HG02610 (cell line): ENCODE measurements at regions not wholly inside any gene's neighbourhood (a gene's known extent, or its start where the extent isn't known, plus 50 kb on each side); places are given as distances from the start of the nearest gene placed in this dataset.
"Not testable (repeated sequence)": the region's sequence is repeated elsewhere in the genome, so short reads cannot be mapped to it uniquely, and the experiment has no call there.

Experiments used
- ATAC-seq: cut with Tn5 transposase; IDR thresholded peaks from one replicate; pipeline ENCODE4 v1.9.1; 2021; ENCODE audit warnings: mild to moderate bottlenecking, moderate library complexity; ENCODE audit not compliant: unreplicated experiment

DNA sequence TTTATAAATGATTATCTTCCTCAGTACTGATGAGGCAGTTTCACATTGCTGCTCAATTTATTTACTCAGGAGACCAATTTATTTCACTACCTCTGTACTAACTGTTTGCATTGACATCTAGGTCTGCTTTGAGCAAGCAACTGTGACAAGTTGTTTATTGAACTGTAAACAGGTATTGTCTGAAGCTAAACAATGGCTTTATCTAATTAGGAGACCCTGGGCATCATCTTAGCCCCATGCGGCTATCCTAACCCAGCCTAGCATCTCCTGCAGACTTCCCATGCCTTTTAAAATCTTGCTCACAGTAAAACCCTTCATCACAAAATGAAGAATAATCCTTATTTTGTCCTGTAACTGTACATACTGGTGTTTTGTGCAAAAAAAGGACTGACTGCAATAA is 348.2 kb downstream of the RWDD3 start:
- no peak for ATAC-seq

DNA sequence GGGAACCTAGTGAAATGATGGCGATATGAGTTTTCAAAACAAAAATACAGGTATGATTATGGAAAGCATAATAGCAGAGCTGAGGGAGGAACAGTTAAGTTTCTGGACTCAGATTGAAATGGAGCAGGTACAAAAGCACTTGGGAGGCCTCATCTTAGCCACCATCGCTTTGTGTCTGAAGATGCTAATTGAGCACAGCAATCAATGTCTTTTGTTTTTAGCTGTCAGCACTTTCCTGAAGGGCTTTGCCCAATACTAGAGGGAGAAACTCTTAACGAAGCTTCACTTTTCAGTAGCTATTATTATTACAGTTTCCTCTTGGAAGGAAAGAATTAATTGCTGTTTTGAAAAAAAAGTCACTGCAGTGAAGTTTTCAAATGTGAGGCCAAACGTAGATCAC is 348.7 kb downstream of the RWDD3 start:
- ATAC-seq, result no peak

DNA sequence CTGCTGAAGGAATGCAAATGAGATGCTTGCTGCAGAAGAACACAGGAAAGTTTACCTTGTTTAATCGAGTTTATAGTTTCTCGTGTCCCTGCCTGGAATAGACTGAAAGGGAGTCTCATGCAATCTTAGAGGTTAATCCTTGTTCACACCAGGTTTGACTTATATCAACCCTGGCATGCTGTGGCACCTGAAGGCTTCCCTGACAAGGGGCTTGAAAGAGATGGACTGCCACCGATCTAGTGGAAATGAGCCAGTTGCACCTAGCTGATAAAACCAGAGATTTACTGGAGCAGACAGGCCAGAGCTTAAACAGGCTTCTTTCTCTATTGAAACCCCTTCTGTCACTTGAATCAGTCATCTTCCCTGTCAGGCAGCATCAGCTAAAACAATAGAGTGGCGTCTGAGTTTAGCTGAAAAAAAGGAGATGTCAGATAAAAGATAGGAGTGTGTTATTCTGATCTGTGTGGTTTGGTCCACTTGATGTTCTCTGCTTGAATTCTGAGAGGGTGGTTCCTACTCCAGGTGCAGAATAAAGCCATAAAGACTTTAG is 349.7 kb downstream of the RWDD3 start:
- no peak for ATAC-seq

DNA sequence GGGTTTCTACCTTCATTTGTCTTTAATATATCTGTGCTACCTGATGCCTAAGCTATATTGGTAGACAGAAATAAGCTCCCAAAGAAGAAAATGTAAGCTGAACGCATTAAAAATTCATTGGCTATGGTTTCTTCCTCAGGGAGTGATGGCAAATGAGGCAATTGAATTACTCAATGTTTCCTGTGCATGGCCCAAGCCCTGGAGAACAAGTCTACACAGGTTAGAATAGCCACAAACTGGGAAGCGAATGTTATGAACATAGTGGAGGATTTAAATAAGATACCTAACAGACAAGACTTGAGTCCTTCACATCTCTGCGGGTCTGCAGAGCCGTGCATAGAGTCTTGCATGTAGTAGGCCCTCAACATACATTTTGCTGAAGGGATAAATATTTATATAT is 350.3 kb downstream of the RWDD3 start:
- no peak for ATAC-seq

DNA sequence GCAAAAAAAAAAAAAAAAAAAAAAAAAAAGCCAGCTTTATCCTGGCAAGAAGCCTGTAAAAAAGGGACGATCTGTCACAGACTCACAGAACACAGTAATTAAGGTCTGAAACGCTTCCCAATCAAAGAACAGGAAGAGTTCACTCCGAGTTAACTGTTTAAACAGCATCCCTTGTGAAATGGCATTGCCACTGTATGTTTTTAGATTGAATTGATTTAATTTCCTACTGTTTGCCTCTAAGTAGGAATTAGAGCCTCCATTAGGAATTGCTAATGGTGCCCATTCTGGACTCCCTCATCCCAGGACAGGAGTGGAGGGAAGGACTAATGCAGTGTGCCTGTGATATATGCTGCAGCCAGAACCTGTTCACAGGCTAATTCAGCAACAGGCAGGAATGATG is 370.8 kb downstream of the RWDD3 start:
- no peak for ATAC-seq

DNA sequence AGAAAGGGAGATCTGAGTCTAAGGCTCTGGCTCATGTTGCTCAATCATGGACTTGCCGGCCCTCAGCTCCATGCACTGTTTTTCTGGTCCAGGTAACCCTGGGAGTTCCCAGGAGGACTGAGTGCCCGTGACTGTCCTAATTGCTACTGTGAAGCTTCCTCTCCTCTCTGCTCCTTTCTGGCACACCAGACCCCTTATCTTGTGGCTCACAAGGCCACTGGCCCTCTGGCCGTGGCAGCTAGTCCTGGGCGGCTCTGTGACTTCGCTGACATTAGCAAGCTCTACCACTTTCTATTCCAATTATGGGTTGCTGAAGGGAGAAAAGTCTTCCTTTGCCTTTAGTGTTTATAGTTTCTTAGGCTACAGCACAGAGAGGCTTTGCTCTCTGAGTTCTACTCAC is 380.2 kb downstream of the RWDD3 start:
- no peak for ATAC-seq

DNA sequence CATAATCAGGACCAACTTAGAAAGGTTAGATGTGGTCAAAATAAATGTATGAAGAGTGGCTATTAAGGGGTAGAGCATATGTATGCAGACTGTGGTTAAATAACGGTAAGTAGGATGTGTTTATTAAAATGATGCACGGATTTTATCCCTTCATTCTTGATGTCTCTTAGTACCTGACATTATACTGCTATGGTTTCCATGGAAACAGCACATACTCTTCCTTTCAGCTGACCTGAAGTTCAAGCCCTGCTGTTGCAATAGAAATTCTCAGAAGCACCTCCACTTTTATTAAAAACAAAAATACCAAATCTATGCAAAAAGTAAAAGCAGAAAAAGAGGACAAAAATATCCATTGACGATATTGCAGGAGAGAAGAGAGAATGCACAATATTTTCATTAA is 381.4 kb downstream of the RWDD3 start:
- no peak for ATAC-seq

DNA sequence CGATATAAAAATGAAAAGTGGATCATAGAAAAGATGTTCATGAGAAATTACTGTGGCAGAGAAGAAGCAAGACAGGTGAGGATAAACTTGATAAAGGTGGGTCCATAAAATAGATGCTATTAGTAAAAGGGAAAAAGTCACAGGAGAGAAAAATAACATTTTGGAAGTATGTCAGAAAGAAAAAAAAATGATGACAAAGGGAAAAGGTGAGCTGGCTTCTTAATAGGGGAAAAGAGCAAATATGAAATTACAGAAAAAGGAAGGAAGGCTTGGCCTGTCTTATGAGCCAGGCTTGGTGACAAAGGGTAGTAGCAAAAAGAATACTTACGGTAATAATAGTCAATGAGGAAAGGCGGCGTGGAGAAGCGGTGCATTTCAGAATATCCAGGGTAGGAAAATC is 386.1 kb downstream of the RWDD3 start:
- no peak for ATAC-seq

DNA sequence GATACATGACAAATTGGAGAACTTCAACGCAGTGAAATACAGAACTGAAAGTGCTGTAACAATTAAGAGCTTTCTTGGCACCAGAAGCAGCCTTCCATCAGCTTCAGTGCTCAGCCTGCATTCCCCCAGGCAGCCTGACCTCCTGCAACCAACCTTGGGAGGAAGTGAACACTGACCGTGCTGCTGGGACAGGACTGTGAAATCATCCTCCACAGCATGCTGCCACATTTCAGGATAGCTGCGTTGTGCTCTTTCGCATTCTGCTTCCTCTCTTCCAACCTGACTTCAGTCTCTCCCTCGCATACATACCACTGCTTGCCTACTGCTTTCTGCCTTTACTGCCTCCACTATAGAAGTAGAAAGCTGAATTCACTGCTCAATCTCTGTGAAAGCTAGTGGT is 388.6 kb downstream of the RWDD3 start:
- no peak for ATAC-seq

DNA sequence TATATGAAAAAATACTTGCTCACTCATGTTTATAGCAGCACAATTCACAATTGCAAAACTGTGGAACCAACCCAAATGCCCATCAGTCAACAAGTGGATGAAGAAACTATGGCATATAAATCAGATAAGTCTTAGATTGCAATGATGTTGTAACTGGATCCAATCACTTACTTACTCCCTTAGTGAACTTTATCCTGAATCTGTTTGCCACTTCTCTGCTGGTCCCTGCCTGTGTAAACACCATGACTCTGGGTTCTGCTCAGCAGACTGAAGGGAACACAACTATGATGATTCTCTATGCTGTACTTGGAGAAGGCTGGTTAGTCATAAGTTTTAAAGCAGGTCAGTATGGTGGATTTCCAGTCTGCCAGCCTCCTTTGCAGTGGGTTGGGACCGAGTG is 391.2 kb downstream of the RWDD3 start:
- no peak for ATAC-seq

DNA sequence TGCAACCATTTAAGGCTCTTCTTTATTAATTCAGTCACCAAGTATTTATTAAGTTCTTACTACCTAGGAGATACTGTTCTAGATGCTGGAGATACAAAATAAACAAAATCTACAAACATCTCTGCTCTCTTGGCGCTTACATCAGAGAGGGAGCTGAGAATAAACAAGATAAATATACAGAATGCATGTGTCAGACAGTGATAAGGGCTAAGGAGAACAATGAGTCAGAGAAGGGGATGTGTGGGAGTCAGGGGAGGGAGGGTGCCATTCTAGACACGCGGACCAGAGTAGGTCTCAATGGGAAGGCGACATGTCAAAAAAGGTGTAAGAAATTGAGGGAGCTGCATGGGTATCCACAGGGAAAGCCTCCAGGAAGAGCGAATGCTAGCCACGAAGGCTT is 393.2 kb downstream of the RWDD3 start:
- no peak for ATAC-seq

DNA sequence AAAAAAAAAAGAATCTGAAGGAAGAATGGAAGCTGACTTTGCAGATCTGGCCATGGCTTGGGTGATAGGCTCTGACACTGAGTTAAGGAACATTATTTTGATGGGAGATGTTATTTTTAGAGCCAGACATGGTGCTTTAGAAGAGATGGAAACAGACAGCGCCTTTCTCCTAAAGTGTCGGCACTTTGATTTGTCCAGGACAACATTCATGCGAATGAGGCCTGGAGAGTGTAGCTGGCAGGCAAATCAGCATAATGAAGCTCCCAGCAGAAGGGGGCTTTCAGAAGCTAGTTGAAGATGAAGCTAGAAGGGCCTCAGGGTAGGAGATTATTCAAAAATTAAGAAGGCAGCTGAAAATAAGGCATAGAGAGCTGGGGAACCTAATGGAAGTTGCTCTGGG is 397.7 kb downstream of the RWDD3 start:
- no peak for ATAC-seq

DNA sequence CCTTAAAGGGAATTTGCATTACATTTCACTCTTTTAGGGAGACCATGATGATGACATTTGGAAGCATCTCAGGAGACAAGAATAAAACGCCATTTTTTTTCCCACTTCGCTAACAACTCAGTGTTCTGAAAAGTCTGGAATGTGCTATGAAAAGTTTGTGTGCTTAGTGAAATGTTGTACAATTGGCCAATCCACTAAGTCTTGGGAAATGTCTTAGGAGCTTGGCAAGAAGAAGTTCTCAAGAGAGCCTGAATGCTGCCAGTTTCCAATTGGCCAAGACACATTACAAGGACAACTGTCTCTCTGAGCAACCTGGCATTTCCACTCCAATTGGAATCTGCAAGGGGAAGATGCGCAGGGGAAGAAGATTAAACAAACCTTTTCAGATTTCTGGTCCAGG is 401.8 kb downstream of the RWDD3 start:
- ATAC-seq, result no peak

DNA sequence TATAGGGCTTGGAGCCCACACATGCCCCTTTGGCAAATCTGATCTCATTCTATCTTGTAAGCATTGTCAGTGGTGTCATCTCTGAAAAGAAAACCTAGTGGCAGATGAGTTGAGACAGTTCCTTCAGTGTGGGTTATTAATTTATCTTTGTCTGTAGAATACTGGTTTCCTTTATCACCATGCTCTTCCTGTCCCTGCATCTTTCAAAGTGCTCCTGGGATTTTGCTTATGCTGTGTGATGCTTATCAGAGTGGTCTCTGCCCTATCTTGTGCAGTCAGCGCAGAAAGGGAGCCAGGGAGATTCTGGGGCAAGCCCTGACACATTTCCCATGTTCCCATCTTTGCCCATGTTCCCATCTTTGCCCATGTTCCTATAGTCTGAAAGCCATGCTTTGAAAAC is 402.9 kb downstream of the RWDD3 start:
- no peak for ATAC-seq

DNA sequence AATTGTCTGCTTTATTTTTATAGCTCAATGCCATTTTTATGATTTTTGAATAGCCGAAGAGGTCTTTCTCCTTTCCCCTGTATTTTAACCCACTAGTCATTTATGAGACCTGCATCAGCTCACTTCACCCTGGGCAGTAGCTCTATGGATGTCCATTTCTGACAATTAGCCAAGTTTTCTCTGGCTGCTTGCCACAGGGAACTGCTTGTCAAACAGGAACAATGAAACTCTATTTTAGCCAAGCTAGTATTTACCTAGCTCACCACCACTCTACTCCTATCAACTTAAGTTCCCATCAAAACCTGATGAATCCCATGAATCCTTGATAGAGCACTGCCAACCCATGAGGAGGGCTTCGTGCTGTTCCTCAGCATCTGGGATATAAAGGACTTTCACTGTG is 406.7 kb downstream of the RWDD3 start:
- ATAC-seq, result no peak

DNA sequence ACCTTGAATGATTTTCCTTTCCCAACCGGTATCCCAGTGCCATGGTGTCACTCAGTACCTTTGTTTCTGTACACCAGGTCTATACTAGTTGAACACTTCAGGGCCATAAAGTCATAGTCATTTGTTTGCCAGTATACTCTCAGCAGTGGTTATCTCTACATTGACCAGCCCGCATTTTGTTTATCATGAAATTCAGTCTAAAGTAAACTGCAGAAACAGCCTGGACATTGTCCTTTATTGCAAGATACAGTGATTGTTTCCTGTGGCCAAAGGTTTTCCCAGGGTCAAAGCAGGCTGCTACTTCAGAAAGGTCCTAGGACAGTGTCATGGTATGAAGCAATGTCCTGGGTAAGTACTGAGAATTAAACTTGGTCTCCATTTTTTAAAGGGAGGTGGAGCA is 407.4 kb downstream of the RWDD3 start:
- no peak for ATAC-seq

DNA sequence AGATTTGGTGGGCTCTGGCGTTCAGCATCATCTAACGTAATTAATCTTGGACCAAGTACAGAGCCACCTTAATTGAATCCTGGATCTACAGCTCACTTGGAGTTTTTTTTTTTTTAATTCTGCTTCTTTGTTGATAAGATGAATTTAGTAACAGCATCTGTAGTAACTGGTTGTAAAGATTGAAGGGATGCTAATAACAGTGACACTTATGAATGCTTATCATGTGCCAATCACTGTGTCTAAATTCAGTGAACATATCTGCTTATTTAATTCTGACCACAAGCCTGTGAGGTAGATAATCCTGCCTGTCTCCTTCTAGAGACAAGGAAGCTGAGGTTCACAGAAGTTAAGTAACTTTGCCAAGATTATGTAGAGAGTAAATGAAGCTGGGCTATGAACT is 408.0 kb downstream of the RWDD3 start:
- no peak for ATAC-seq

DNA sequence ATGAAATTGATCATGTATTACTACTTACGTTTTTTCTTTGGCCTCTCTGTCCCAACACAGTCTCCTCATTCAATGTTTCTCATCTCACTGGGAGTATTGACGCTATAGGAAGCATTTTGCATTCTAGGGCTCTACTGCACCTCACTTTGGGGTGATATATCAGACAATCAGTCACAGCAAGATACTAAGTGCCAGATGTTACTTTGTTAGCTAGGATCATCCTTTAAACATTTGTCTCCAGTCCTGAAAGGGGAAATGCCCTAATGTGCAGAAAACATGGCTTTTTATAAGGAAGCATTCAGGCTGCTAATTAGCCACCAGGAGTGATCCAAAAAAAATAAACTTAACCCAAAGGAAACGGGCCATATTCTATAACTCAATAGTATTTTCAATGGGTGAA is 409.1 kb downstream of the RWDD3 start:
- no peak for ATAC-seq

DNA sequence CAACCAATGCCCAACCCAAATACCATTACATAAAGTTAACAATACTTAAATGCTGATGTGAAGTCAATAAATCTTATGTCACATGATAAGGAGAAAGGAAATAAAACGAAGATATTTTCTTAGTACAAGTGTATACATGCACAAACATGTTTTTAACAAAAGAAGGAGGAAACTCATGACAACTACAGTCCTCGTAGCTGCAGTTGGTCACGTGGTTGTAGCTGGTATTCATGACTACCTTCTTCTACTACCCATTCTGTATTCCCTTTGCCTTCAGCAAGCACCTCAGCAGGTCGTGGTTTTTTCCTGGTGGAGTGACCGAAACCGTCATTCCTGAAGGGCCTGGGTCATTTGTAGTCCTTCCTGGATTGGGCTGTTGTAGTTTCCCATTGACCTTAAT is 411.1 kb downstream of the RWDD3 start:
- ATAC-seq, result not testable (repeated sequence)

DNA sequence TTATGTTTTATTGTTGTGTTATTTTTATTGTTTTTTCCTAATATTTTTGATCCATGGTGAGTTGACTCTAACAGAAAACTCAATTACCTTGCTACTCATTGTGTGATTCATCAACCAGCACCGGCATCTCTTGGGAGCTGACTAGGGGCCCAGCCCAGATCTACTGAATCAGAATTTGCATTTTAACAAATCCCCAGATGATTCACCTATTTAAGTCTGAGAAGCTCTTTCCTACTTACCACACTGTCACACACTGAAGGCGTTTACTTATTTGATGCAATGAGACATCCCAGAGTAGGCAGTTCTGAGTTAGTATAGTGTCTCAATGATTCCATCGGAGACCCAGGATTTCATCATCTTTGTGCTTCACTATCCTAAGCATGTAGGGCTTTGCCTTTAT is 416.6 kb downstream of the RWDD3 start:
- ATAC-seq, result no peak

DNA sequence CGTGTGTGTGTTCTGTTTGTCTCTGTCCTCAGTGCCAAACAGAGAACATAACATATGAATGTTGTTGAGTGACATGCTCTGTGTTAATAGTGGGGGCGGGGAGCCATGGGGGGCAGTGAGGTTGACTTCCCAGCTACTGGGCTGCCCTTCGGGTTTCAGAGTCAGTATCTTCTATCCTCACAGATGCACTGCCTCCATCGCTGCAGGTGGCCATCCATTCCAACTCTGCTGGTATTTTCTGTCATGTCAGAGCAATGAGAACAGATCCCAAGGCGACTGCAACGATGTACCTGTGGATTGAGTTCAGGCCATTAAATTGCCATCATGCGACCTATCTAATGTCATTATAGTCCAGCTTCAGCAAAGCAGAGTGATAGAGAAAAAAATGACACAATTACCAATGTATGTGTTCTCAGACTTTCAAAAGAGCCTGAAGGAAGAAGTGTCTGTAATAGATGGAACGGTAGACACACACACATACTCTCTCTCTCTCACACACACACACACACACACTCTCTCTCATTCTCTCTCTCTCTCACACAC is 418.5 kb downstream of the RWDD3 start:
- ATAC-seq, result no peak

DNA sequence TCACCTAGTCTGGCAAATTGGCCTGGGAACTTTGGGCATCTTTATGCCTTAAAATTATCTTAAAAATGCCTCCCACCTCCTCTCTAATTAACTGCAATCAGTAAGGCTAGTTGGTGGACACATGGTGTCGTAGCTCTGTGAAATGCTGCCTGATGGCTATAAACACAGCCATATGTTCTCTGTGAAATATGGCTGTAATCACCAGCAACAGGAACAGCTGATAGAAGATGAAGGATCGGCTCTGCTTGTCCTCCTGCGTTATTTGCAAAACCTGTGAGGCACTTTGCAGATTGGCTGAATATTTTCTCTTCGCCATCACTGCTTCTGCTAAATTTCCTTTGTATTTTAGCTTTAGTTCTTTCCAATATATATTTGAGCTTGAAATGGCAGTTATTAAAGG is 419.6 kb downstream of the RWDD3 start:
- ATAC-seq, result no peak

DNA sequence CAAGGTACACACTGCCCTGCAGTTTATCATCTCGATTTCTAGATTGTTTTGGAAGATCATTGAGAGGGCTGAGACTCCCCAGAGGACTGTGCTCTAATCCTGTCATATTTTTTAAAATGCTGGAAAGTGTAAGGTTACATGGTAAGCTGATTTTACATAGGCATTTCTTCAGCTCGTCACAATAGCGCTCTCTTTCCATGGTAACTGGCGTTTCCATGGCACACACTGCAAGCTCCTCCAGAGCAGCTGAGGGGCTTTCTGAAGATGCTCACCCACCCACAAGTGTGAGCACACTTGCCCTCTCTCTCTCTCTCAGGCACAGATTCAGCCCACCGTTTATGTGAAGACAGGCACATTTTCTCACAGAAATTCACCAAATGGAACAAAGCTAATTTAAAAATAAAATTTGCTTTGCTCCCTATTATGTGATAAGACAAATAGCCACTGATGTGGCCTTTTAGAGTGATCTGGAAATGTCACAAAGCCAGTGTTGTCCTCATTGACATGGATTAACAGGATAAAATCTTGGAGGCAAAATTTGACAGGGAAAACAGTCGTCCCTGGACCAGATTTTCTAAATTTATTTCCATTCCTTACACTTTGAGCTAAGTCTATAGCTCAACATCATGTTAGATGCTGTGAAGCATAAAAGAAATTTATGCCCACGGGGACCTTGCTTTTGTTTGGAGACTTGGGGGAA is 421.5 kb downstream of the RWDD3 start:
- no peak for ATAC-seq
